ENCODE measurements at regions not wholly inside any gene's neighbourhood (a gene's known extent, or its start where the extent isn't known, plus 50 kb on each side); places are given as distances from the start of the nearest gene placed in this dataset.

DNA sequence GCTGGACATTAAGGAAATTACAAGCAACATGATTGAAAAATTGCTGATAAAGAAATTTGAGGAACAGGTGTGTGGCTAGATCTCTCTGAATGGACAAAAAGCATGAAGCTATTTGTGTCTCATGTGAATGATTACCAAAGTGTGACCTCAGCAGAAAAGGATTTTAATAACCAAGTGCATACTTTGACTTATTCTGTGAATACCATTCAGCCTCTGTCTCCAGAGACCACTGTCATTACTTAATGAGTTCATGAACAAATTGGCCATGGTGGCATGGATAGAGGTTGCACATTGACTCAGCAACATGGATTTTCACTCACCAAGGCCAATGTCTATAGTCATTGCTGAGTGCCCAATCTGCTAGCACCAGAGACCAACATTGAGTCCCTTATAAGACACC, 874.6 kb upstream of the POT1 start:
- DNase-seq (ENCODE audit: extremely low spot score) = no peak
- TF ChIP-seq BHLHE40 (IDR thresholded peaks at IDR 0.05; ENCODE audit: borderline replicate concordance) (no peak), ZNF384 (IDR thresholded peaks at IDR 0.05) (no peak), L3MBTL2 (conservative IDR thresholded peaks at IDR 0.05) (no peak), SUZ12 (IDR thresholded peaks at IDR 0.05) (no peak), SP1 (IDR thresholded peaks at IDR 0.05) (no peak), FOXA1 (IDR thresholded peaks at IDR 0.05) (no peak), LEF1 (IDR thresholded peaks at IDR 0.05; ENCODE audit: borderline replicate concordance) (no peak), ELF4 (IDR thresholded peaks at IDR 0.05) (no peak), TARDBP (IDR thresholded peaks at IDR 0.05) (no peak), NFRKB (IDR thresholded peaks at IDR 0.05) (no peak), HDGF (IDR thresholded peaks at IDR 0.05; ENCODE audit: borderline replicate concordance) (no peak), ARNT (IDR thresholded peaks at IDR 0.05) (no peak)
- TF ChIP-seq, protein P1, sequence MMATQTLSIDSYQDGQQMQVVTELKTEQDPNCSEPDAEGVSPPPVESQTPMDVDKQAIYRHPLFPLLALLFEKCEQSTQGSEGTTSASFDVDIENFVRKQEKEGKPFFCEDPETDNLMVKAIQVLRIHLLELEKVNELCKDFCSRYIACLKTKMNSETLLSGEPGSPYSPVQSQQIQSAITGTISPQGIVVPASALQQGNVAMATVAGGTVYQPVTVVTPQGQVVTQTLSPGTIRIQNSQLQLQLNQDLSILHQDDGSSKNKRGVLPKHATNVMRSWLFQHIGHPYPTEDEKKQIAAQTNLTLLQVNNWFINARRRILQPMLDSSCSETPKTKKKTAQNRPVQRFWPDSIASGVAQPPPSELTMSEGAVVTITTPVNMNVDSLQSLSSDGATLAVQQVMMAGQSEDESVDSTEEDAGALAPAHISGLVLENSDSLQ (IDR thresholded peaks at IDR 0.05) = no peak
- ChIA-PET CTCF (no interaction called here), POLR2A (no interaction called here)

DNA sequence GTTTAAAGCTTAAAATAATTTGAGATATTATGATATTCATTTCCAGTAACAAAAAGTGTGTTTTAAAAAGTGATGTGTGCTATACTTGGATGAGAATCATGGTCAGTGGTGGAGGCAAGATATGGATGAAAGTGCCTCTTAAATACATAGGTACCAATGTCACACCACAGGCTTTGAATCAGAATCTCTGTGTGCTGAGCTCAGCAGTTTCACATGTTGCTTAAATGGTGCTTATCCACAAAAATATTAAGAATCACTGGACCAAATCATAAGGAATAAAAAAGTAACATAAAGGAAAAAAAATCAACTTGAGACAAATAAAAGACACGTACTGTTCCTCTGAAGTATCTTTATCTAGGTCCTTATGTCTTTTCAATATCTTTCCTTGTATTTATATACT, 850.5 kb upstream of the POT1 start:
- ChIA-PET POLR2A (no interaction called here), CTCF (no interaction called here)
- TF ChIP-seq CTBP1 (IDR thresholded peaks at IDR 0.05; ENCODE audit: borderline replicate concordance) = no peak
- no peak for TF ChIP-seq FOXA1 (IDR thresholded peaks at IDR 0.05)
- TF ChIP-seq FOXK2 (IDR thresholded peaks at IDR 0.05) = no peak
- DNase-seq (ENCODE audit: extremely low spot score) = no peak

DNA sequence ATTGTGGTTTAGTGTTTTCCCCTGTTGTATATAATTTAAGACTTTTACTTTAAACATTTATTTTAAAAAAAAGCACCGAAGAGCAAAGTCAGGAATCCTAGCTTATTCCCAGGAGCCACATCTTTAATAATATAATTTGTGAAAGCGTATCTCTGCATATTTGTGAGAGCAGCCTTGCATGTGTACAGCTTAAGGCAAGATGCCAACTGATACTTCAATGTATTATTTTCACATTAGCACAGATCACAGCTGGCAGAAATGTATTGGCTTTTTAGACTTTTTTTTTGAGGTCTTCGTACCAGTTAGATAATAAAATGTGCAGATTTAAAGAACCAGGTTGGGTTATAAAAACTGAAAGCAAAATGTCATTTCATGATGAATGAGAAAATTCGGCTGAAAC, 845.7 kb upstream of the POT1 start:
- ChIA-PET CTCF (no interaction called here), POLR2A (no interaction called here)
- no peak for DNase-seq (ENCODE audit: extremely low spot score)
- TF ChIP-seq TARDBP (IDR thresholded peaks at IDR 0.05) (no peak), ZNF384 (IDR thresholded peaks at IDR 0.05) (no peak), ELF4 (IDR thresholded peaks at IDR 0.05) (no peak), FOXA1 (IDR thresholded peaks at IDR 0.05) (no peak), CTBP1 (IDR thresholded peaks at IDR 0.05; ENCODE audit: borderline replicate concordance) (no peak), NFRKB (IDR thresholded peaks at IDR 0.05) (no peak), SUZ12 (IDR thresholded peaks at IDR 0.05) (no peak), SP1 (IDR thresholded peaks at IDR 0.05) (no peak), FOXK2 (IDR thresholded peaks at IDR 0.05) (no peak), FOXM1 (IDR thresholded peaks at IDR 0.05; ENCODE audit: borderline replicate concordance) (no peak), HDGF (IDR thresholded peaks at IDR 0.05; ENCODE audit: borderline replicate concordance) (no peak), LEF1 (IDR thresholded peaks at IDR 0.05; ENCODE audit: borderline replicate concordance) (no peak), BHLHE40 (IDR thresholded peaks at IDR 0.05; ENCODE audit: borderline replicate concordance) (no peak), L3MBTL2 (conservative IDR thresholded peaks at IDR 0.05) (no peak), ARNT (IDR thresholded peaks at IDR 0.05) (no peak)
- TF ChIP-seq, protein P1 (IDR thresholded peaks at IDR 0.05) = no peak

DNA sequence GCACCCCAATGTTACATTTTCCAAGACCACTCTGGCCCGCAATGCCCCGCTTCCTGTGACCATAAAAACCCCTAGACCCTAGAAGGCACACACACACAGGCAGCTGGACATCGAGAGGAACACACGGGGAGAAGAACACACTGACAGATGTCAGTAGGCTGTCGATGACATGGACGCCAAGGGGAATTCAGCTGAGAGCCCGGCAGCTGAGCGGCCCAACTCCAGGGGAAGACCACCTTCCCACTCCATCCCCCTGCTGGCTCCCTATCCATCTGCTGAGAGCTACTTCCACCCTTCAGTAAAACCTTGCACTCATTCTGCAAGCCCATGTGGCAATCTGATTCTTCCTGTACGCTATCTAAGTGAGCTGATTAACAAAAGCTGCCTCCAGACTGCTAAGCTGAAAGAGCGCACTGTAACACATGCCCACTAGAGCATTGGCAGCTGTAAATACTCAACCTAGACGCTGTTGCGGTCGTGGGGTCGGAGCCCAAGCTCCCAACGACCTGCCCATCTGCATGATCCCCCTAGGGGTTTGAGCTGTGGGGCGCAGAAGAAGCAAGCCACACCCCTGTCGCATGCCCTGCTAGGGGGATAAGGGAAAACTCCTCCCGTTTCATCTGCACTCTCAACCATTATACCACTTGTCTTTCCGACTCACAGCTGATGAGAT, 843.6 kb upstream of the POT1 start:
- CTCF ChIA-PET = no interaction called here
- DNase-seq (ENCODE audit: extremely low spot score) = no peak
- POLR2A ChIA-PET = no interaction called here
- TF ChIP-seq FOXA1 (IDR thresholded peaks at IDR 0.05) = no peak
- no peak for TF ChIP-seq FOXM1 (IDR thresholded peaks at IDR 0.05; ENCODE audit: borderline replicate concordance)
- no peak for TF ChIP-seq CTBP1 (IDR thresholded peaks at IDR 0.05; ENCODE audit: borderline replicate concordance)
- TF ChIP-seq TARDBP (IDR thresholded peaks at IDR 0.05) = no peak
- TF ChIP-seq, protein P1 (IDR thresholded peaks at IDR 0.05) = no peak
- no peak for TF ChIP-seq ZNF384 (IDR thresholded peaks at IDR 0.05)
- no peak for TF ChIP-seq L3MBTL2 (conservative IDR thresholded peaks at IDR 0.05)
- TF ChIP-seq ARNT (IDR thresholded peaks at IDR 0.05) = no peak
- no peak for TF ChIP-seq ELF4 (IDR thresholded peaks at IDR 0.05)
- TF ChIP-seq FOXK2 (IDR thresholded peaks at IDR 0.05) = no peak
- TF ChIP-seq BHLHE40 (IDR thresholded peaks at IDR 0.05; ENCODE audit: borderline replicate concordance) = no peak
- TF ChIP-seq SP1 (IDR thresholded peaks at IDR 0.05) = no peak

DNA sequence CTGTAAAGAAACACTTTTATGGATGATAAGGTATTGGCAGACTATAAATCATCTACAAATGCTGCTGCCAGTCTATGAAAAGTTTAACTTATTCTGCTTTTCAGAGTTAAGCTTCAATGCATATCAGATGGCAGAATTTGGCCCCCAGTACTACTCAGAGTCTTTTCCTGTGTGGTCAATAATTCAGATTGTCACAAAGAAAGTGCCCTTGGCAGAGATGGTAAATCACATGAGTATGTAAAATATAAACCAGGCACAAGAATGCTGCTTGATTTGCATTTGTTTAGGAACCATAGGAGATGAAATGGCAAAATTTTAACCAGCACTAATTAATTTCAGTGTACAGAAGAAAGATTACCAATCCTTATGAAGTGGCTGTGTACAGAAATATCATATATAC, 818.3 kb upstream of the POT1 start:
- no peak for TF ChIP-seq FOXK2 (IDR thresholded peaks at IDR 0.05)
- no peak for TF ChIP-seq CTBP1 (IDR thresholded peaks at IDR 0.05; ENCODE audit: borderline replicate concordance)
- no peak for TF ChIP-seq ARNT (IDR thresholded peaks at IDR 0.05)
- no peak for TF ChIP-seq LEF1 (IDR thresholded peaks at IDR 0.05; ENCODE audit: borderline replicate concordance)
- TF ChIP-seq SP1 (IDR thresholded peaks at IDR 0.05) = no peak
- TF ChIP-seq TARDBP (IDR thresholded peaks at IDR 0.05) = no peak
- no peak for TF ChIP-seq NFRKB (IDR thresholded peaks at IDR 0.05)
- TF ChIP-seq SUZ12 (IDR thresholded peaks at IDR 0.05) = no peak
- TF ChIP-seq, protein P1 (IDR thresholded peaks at IDR 0.05) = no peak
- no peak for TF ChIP-seq ZNF384 (IDR thresholded peaks at IDR 0.05)
- no peak for TF ChIP-seq HDGF (IDR thresholded peaks at IDR 0.05; ENCODE audit: borderline replicate concordance)
- no peak for TF ChIP-seq ELF4 (IDR thresholded peaks at IDR 0.05)
- no peak for TF ChIP-seq FOXM1 (IDR thresholded peaks at IDR 0.05; ENCODE audit: borderline replicate concordance)
- TF ChIP-seq L3MBTL2 (conservative IDR thresholded peaks at IDR 0.05) = no peak
- DNase-seq (ENCODE audit: extremely low spot score) = no peak
- ChIA-PET POLR2A (no interaction called here), CTCF (no interaction called here)

DNA sequence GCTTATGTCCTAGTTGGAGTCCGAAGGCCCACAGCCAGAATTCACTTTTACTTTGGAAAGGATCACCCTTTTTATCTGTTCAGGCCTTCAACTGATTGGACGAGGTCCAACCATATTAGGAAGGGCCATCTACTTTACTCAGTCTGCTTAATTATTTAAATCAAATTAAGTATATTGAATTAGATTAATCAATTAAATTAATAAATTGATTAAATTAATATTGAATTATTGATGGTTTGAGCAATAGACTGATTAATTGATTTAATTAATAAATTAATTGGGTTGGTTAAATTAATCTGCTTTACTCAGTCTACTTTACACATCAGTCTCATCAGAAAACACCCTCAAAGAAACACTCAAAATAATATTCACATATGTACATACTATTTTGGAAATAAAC, 816.9 kb upstream of the POT1 start:
- DNase-seq (ENCODE audit: extremely low spot score) = no peak
- POLR2A ChIA-PET = no interaction called here
- TF ChIP-seq TARDBP (IDR thresholded peaks at IDR 0.05) (no peak), SP1 (IDR thresholded peaks at IDR 0.05) (no peak), FOXA1 (IDR thresholded peaks at IDR 0.05) (no peak), ZNF384 (IDR thresholded peaks at IDR 0.05) (no peak), SUZ12 (IDR thresholded peaks at IDR 0.05) (no peak), BHLHE40 (IDR thresholded peaks at IDR 0.05; ENCODE audit: borderline replicate concordance) (no peak), ELF4 (IDR thresholded peaks at IDR 0.05) (no peak), CTBP1 (IDR thresholded peaks at IDR 0.05; ENCODE audit: borderline replicate concordance) (no peak), ARNT (IDR thresholded peaks at IDR 0.05) (no peak), HDGF (IDR thresholded peaks at IDR 0.05; ENCODE audit: borderline replicate concordance) (no peak), NFRKB (IDR thresholded peaks at IDR 0.05) (no peak), FOXM1 (IDR thresholded peaks at IDR 0.05; ENCODE audit: borderline replicate concordance) (no peak), FOXK2 (IDR thresholded peaks at IDR 0.05) (no peak), LEF1 (IDR thresholded peaks at IDR 0.05; ENCODE audit: borderline replicate concordance) (no peak), L3MBTL2 (conservative IDR thresholded peaks at IDR 0.05) (no peak)
- TF ChIP-seq, protein P1 (IDR thresholded peaks at IDR 0.05) = no peak
- CTCF ChIA-PET = no interaction called here

Measured in HEK293T (cell line).